Inflammatory macrophage (primary cell): ENCODE measurements at regions not wholly inside any gene's neighbourhood (a gene's known extent, or its start where the extent isn't known, plus 50 kb on each side); places are given as distances from the start of the nearest gene placed in this dataset.

ENCODE experiments used
- DNase-seq, 2 donors: peaks; one replicate each; pipeline ENCODE4 v3.0.0-alpha.2; 2020 to 2022

DNA sequence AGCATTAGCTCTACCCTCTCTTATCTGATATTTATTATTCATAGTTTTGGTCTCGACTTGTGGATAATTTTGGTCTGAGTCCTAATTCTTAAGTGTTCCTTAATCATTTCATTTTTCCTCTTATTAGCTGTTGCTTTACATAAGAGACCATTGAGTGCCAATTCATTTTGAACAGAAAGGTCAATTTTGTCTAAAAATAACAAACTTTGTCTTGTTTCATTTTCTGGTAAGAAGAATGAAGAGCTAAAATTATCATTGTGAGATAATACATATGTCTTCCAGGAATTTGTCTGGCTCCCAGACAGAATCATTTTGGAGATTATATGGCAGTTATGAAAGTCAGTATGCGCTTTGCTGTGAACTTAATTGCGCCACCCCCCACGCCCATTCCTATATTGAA lies 1471.8 kb downstream of the PCDH7 start:
- no peak for DNase-seq

GRCh38 chr4:32192363-32192762 lies 1472.2 kb downstream of the PCDH7 start:
- DNase-seq, result no peak

DNA sequence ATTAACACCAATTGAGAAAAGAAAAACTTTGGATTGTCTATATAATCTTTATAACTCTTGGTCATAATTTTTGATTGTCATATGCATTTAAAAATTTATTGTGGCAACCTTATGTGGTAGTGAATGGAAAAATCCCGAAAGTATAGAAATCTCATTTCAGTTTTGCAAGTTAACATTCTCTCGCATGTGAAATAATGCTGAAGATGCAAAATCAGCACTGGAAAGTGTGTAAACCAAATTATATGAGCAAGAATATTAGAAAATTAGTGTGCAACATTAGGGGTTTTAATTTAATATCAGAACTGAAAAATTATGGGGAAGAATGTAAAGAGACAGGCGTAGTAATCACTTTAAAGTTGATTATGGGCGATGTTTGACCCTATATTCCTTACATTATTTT lies 1472.8 kb downstream of the PCDH7 start:
- DNase-seq, result no peak

GRCh38 chr4:32196950-32197688 lies 1477.0 kb downstream of the PCDH7 start:
- DNase-seq, result no peak

GRCh38 chr4:32199639-32200038 lies 1479.5 kb downstream of the PCDH7 start:
- DNase-seq, result no peak

DNA sequence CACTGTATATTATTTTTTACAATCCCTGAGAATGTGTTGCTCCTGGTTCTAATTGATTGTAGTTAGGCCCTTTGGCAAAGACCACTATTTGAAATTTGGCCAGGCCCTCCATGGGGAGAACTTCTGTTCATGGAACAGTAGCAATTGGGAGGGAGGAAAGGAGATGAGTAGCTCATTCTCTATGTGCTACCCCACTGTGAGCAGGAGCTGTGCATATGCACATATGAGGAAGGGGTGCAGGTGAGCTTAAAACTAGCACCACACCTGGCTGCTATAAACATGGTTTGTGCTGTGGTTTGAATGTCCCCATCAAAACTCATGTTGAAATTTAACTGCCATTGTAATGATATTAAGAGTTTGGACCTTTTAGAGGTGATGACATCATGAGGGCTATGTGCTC lies 1483.2 kb downstream of the PCDH7 start:
- no peak for DNase-seq

- no peak for DNase-seq
Observed at GRCh38 chr4:32206756-32207155, 1486.6 kb downstream of the PCDH7 start.

GRCh38 chr4:32207456-32207855 lies 1487.3 kb downstream of the PCDH7 start:
- DNase-seq, result no peak

DNA sequence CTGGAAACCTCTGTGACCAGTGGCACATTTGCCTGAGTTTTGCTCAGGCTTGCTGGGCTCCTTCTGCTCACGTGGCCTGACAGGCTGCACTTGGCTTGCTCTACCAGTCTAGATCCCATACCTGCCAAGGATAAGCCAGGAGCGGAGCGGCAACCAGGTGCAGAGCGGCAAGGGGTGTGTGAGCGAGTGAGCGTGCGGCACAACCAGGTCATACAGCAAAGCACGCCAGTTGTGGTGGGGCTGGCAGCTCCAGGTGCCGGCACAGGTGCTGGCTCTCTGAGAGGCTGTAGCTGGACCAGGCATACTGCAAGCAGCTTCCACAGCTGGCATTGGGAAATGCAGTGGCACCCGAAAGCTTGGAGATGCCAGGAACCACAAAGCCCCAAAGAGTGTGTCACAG lies 1495.1 kb downstream of the PCDH7 start:
- no peak for DNase-seq

DNA sequence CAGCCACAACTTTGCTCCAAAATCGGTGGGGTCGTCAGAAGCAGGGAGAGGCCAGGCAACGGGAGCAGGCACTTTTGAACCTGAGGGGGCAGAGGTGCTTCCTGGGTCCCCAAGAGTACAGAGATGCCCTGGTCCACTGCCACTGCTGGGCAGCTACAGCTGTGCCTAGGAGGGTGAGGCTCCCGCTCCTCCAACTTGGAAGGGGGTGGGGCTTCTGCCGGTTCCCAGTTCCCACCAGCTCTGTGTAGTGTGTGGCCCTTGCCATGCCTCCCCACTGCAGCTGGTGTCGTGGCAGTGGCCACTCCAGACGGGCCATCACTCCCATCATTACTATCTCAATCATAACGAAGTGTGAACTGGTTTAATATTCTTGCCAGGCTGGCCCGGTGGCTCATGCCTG lies 1496.3 kb downstream of the PCDH7 start:
- DNase-seq, result no peak

DNA sequence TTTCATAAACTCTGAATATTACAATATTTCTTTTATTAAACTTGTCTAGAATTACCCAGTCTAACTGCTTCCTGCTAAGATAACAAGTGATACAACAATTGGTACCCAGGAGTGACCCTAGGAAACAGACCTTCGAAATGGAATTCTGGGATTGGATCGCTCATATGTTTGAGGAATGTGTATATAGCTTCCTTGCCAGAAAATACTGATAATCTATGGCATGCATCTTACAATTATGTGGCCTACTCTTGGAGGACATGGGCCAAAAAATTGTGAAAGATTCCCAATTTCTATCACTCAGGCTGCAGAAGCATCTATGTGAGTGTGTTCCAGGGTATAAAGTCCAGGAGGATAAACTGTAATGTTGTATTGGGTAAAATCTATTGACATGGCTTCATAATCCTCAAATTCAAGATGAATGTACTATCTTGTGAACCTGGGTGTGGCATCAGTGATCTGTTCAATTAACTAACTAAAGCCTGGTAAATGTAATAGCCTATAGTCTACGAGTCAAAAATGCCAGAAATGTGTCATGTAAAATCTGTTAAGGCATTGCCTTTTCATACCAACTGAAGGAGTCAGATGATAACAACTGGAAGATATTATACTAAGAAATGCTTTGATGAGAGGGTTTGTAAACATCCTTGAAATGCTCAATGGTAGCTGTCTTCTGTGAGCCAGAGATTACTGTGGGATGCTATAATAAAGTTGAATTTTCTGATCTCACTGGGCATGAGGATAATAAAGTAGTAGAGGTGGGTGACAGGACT lies 1499.3 kb downstream of the PCDH7 start:
- no peak for DNase-seq

DNA sequence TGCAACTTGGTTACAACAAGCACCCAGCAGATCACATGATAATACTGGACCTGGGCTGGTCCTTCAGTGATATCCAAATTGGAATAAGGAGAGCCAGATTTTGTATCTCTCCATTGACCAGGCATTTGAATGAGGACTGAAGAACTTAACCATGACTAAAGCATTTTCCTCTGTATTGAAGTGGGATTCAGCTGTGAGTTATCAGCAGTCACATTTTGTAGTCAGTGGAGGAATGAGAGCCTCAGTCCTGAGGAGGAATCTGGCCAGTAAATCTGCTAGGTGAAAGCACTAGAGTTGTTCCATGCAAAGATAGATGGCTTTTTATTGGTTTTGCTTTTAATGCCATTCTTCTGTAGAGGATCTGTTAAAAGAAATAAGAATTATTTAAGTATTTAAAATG lies 1506.0 kb downstream of the PCDH7 start:
- DNase-seq, result no peak

- no peak for DNase-seq
Observed at GRCh38 chr4:32226733-32227132, 1506.6 kb downstream of the PCDH7 start.

GRCh38 chr4:32243926-32244325 lies 1523.8 kb downstream of the PCDH7 start:
- no peak for DNase-seq

GRCh38 chr4:32249040-32249439 lies 1528.9 kb downstream of the PCDH7 start:
- DNase-seq, result no peak

GRCh38 chr4:32251126-32251525 lies 1531.0 kb downstream of the PCDH7 start:
- no peak for DNase-seq

DNA sequence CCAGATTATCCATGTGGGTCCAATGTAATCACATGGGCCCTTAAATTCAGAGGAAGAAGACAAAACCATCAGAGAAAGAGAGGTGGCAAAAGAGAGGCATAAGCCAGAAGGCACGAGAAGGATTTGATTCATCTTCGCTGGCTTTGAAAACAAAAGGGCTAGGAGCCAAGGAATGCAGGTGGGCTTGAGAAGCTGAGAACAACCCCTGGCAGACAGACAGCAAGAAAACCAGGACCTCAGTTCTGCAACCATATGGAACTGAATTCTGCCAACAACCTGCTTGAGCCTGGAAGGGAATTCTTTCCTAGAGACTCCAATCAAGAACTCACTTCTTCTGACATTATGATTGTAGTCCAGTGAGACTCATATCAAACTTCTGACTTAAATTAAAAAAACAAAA lies 1531.8 kb downstream of the PCDH7 start:
- DNase-seq, result no peak

DNA sequence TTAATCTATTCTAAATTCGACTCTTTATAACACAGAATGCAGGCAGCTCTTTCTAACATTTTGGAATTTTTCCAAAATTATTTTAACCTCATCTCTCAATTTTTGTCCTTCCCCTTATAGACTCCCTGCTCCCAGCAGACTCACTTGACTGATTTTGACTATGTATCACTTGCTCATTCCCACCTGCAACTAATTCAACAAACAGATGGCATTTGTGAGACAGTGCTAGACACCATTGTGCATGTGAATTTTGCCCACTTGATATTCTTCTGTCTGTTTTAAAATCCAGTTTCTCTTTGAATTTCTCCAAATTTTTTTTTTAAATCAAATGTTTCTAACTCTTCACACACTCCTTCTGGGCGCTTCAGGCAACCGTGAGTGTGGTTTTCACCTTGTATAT lies 1534.0 kb downstream of the PCDH7 start:
- DNase-seq, result no peak

GRCh38 chr4:32258986-32259385 lies 1538.8 kb downstream of the PCDH7 start:
- no peak for DNase-seq

DNA sequence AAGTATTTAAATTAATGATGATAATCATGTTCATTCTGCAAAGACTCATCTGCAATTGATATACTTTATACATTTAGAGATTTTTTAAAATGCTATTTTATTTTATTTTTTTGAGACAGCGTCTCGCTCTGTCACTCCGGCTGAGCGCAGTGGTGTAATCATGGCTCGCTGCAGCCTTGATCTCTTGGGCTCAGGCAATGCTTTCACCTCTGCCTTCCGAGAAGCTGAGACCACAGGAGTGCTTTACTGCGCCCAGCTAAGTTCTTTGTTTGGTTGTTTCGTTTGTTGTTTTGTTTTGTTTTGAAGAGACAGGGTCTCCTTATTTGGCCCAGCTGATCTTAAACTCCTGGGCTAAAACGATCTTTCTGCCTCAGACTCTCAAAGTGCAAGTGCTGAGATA lies 1541.0 kb downstream of the PCDH7 start:
- DNase-seq, result no peak

- no peak for DNase-seq
Observed at GRCh38 chr4:32268863-32269262, 1548.7 kb downstream of the PCDH7 start.

DNA sequence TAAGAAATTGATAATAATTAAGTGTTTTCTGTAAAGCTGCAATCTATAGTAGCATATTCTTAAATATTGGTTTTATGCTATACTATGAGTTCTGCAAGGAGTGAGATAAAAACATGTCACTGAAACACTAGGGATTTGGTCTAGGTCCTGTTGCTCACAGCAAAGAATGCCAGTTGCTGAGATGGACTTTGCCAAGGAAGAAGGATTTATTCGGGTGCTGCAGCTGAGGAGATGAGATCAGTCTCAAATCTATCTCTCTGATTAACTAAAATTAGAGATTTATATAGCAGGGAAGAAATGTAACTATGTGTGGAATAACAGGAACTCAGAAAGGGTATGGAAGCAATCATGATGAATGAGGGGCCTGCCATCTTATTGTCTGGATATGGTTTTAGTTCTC lies 1569.9 kb downstream of the PCDH7 start:
- DNase-seq, result no peak

- DNase-seq, result no peak
Observed at GRCh38 chr4:32318926-32319325, 1598.8 kb downstream of the PCDH7 start.

GRCh38 chr4:32321421-32321820 lies 1601.3 kb downstream of the PCDH7 start:
- DNase-seq, result no peak
